Panc1 (cell line): ENCODE measurements at regions not wholly inside any gene's neighbourhood (a gene's known extent, or its start where the extent isn't known, plus 50 kb on each side); places are given as distances from the start of the nearest gene placed in this dataset.

Experiments used
- CTCF ChIP-seq: fragments of 450-650 bp; IDR thresholded peaks from 2 replicates; pipeline ENCODE4 v1.5.1; 2017; ENCODE audit warnings: mild to moderate bottlenecking
- REST ChIP-seq, 2 experiments: IDR thresholded peaks; 2 replicates each; pipeline ENCODE4 v1.6.1; 2011 to 2012; ENCODE audit warnings: low read depth in 2 of 2, control low read depth in 1 of 2, low read length in 1 of 2, mild to moderate bottlenecking in 1 of 2, moderate library complexity in 1 of 2; ENCODE audit not compliant: insufficient read depth in 1 of 2
- TCF7L2 ChIP-seq: IDR thresholded peaks from 2 replicates; pipeline ENCODE4 v1.6.1; 2011; ENCODE audit warnings: mild to moderate bottlenecking, low read depth, low read length, inconsistent platforms

GRCh38 chrX:138534410-138534809 is 177.1 kb downstream of the FGF13 start:
- TF ChIP-seq CTCF (no peak), REST (IDR thresholded peaks at IDR 0.05; ENCODE audit: insufficient read depth in 1 of 2, low read depth in 2 of 2, low read length in 1 of 2) (no peak), TCF7L2 (no peak)
